Adrenal gland (tissue), 9 donors: ENCODE measurements at regions not wholly inside any gene's neighbourhood (a gene's known extent, or its start where the extent isn't known, plus 50 kb on each side); places are given as distances from the start of the nearest gene placed in this dataset.

ENCODE experiments used
- DNase-seq, 7 donors: peaks; one replicate each; pipeline ENCODE4 v3.0.0-alpha.2; 2019 to 2020
- H3K27ac ChIP-seq, 5 donors: fragments of 200-600 bp; sonication (generic) in 4 of 5; 1 replicate in 3 of 5; 2 replicates in 2 of 5; pipeline versions ENCODE4 v1.5.1 to v1.8.0; 2016 to 2020; ENCODE audit warnings: mild to moderate bottlenecking in 1 of 5
- H3K27me3 ChIP-seq: fragments of 200-600 bp; 2 replicates; pipeline ENCODE4 v1.8.0; 2021
- H3K36me3 ChIP-seq, 2 donors: fragments of 200-600 bp; replicated peaks in 1 of 2; 1 replicate in 1 of 2; 2 replicates in 1 of 2; pipeline versions ENCODE4 v1.5.1 to v1.8.0; 2018 to 2022
- H3K4me1 ChIP-seq, 2 donors: fragments of 200-600 bp; replicated peaks in 1 of 2; 1 replicate in 1 of 2; 2 replicates in 1 of 2; pipeline versions ENCODE4 v1.5.1 to v1.8.0; 2018 to 2021
- H3K4me3 ChIP-seq, 4 donors: fragments of 200-600 bp; sonication (generic) in 3 of 4; one replicate each; pipeline ENCODE4 v1.5.1; 2016 to 2018
- H3K9me3 ChIP-seq, 3 donors: fragments of 200-600 bp; sonication (generic) in 1 of 3; replicated peaks in 1 of 3; 1 replicate in 2 of 3; 2 replicates in 1 of 3; pipeline versions ENCODE4 v1.5.1 to v1.8.0; 2016 to 2021
- CTCF ChIP-seq, 6 experiments: fragments of 450-650 bp in 4 of 6; fragments of 200-600 bp in 2 of 6; sonication (generic) in 1 of 6; IDR thresholded peaks; 1 replicate in 5 of 6; 2 replicates in 1 of 6; pipeline versions ENCODE4 v1.5.1 to v1.8.0; 2016 to 2021; ENCODE audit warnings: antibody characterized with exemption in 6 of 6, mild to moderate bottlenecking in 2 of 6, moderate library complexity in 1 of 6
- POLR2A ChIP-seq, 2 donors: fragments of 450-650 bp; IDR thresholded peaks; one replicate each; pipeline ENCODE4 v1.6.1; 2017; ENCODE audit warnings: antibody characterized with exemption in 2 of 2, mild to moderate bottlenecking in 2 of 2, moderate library complexity in 1 of 2
- WGBS, 4 donors: extraction: QIAGEN DNeasy Blood & Tissue Kit in 2 of 4; methylation state at CpG; one replicate each; pipeline versions ENCODE4 v1.1.5 to v1.1.7; 2013 to 2017; 5-methylcytosine and 5-hydroxymethylcytosine counted together
- intact Hi-C, 2 donors: fragments of 100-400 bp; cut with DNase I; formaldehyde crosslinking; loops; one replicate each; pipeline versions ENCODE4 v1.14.1 to v1.15.0; 2022 to 2023
- donor health status: healthy with polysubstance abuse.
- donor health status: Bipolar disorder and iron deficiency.
- donor health status: DM: yes; HTN: yes; CAD: no.
- donor health status: DM: no; HTN: no; CAD: no.
- donor health status: DM: no; HTN: no; CAD: no.

DNA sequence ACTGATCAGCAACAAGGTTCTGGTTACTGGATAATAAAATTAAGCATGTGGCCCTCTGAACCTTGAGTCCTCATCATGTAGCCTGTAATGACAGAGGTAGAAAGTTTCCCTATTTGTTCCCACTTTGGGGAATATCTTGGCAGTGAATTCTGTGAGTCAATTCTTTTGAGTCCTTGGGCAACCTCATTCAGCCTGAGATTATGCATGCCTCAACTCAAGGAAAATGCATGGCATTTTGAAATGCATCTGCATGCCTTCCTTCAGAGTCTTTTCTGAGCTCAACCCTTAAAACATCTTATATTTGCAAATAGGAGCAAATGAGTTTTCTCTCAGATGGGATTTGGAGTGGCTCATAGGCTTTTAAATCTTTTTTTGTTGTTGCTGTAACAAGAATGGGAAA is 218.1 kb upstream of the CD180 start:
- DNase-seq = no peak
- H3K9me3 ChIP-seq = peaks cover 0 to 6% (median 0%) of the 10 kb centered on the region in 3 donors
- TF ChIP-seq CTCF (IDR thresholded peaks at IDR 0.05) = no peak
- no peak for TF ChIP-seq POLR2A (IDR thresholded peaks at IDR 0.05)
- intact Hi-C loops = no loop called here
- no peak overlapping the region for H3K4me3 ChIP-seq
- H3K27ac ChIP-seq = no peak overlapping the region
- H3K4me1 ChIP-seq = no peaks in the 10 kb centered on the region
- H3K36me3 ChIP-seq = no peaks in the 10 kb centered on the region
- no peaks in the 10 kb centered on the region for H3K27me3 ChIP-seq

GRCh38 chr5:67413721-67414120 is 217.1 kb upstream of the CD180 start:
- H3K4me1 ChIP-seq = no peaks in the 10 kb centered on the region
- 62 to 73% (median 66%) methylated on average over 3 of the region's 3 CpGs for WGBS, 4 donors
- intact Hi-C loops = no loop called here

DNA sequence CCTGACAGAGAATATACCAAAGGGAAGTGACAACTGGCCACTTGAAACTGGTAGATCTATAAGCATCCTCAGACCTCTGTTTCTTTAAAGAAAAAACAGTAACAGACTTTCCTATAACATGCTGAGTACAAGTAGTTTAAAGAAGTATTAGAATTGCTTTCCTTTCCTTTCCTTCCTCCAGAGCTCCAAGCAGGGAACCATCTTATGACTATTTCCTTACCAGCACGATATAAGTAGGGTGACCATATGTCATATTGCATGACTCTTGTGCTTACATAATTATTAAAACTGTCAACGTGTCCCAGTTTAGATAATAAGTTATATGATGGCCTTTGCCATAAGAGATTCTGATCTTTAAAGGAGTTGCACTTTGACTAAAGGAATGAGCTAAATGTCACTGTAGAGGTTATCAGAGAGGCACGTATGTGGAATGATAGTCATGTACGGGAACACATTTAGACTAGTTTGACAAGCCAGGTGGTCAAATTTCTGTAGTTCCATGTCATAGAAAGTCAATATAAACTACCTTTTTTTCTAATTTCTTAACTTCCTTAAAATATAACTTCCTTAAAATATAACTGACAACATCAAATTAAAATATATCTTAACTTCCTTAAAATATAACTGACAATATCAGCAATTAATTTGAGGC is 212.7 kb upstream of the CD180 start:
- no peaks in the 10 kb centered on the region for H3K9me3 ChIP-seq
- intact Hi-C loops = no loop called here
- no peaks in the 10 kb centered on the region for H3K36me3 ChIP-seq
- H3K4me1 ChIP-seq = no peaks in the 10 kb centered on the region
- 34 to 55% (median 43%) methylated on average over 4 of the region's 4 CpGs for whole genome bisulfite sequencing, 4 donors
- H3K27ac ChIP-seq = no peak overlapping the region
- TF ChIP-seq POLR2A (IDR thresholded peaks at IDR 0.05) (no peak), CTCF (IDR thresholded peaks at IDR 0.05) (no peak)
- no peaks in the 10 kb centered on the region for H3K27me3 ChIP-seq
- H3K4me3 ChIP-seq = no peak overlapping the region
- no peak for DNase-seq

More at GRCh38 chr5:67413721-67414120, 217.1 kb upstream of the CD180 start:
- Histone ChIP-seq H3K27me3 (no peaks in the 10 kb centered on the region), H3K36me3 (no peaks in the 10 kb centered on the region), H3K4me3 (no peak overlapping the region), H3K27ac (no peak overlapping the region), H3K9me3 (peaks cover 0 to 2% (median 0%) of the 10 kb centered on the region in 3 donors)
- TF ChIP-seq POLR2A (IDR thresholded peaks at IDR 0.05) = no peak
- no peak for TF ChIP-seq CTCF (IDR thresholded peaks at IDR 0.05)
- no peak for DNase-seq

DNA sequence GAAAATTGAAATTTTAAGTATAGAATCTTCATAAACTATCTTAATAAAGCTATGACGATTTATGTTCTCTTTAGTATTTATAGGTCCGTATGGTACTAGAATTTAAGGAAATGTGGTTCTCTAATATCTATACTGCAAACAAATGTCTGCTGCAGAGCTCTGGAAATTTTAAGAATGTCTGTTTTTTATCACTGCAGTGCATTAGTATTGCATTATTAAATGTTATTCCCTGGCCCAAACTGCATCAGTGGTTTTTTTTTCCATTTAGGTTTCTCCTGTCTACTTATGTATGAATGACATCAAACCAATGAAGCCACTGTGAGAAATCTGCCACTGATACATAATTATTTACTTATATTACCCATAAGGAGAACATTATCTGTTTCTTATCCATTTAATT is 211.4 kb upstream of the CD180 start:
- Histone ChIP-seq H3K4me1 (no peaks in the 10 kb centered on the region), H3K36me3 (no peaks in the 10 kb centered on the region), H3K27ac (no peak overlapping the region), H3K4me3 (no peak overlapping the region), H3K9me3 (no peaks in the 10 kb centered on the region), H3K27me3 (no peaks in the 10 kb centered on the region)
- DNase-seq = no peak
- intact Hi-C loops = no loop called here
- 38 to 80% (median 55%) methylated on average over 2 of the region's 2 CpGs for WGBS, 4 donors
- TF ChIP-seq CTCF (IDR thresholded peaks at IDR 0.05) (no peak), POLR2A (IDR thresholded peaks at IDR 0.05) (no peak)
